ENCODE measurements at regions not wholly inside any gene's neighbourhood (a gene's known extent, or its start where the extent isn't known, plus 50 kb on each side); places are given as distances from the start of the nearest gene placed in this dataset.
"Not testable (repeated sequence)": the region's sequence is repeated elsewhere in the genome, so short reads cannot be mapped to it uniquely, and the experiment has no call there.

- CTCF ChIA-PET, result interaction anchor here (1.0 kb wide), 1 partner anchor 10 kb away, joined by 3 read pairs; no protein-coding TSS in a partner anchor
- DNase-seq (ENCODE audit: low read depth, low spot score), result peak; percentile 29
Observed at GRCh38 chr3:175940243-175940642, 1081.1 kb downstream of the NAALADL2 start.

GRCh38 chr3:175937367-175937766, 1078.2 kb downstream of the NAALADL2 start:
- CTCF ChIA-PET; H3K4me3 ChIP-seq (ENCODE audit: low read depth, low read length); POLR2A ChIA-PET; DNase-seq (ENCODE audit: low read depth, low spot score): not testable (repeated sequence)

More at GRCh38 chr3:175940243-175940642, 1081.1 kb downstream of the NAALADL2 start:
- no peak overlapping the region for H3K4me3 ChIP-seq (ENCODE audit: low read depth, low read length)
- TF ChIP-seq CTCF (IDR thresholded peaks at IDR 0.05; ENCODE audit: insufficient read depth, low read length, missing control alignments), result no peak
- POLR2A ChIA-PET, result no interaction called here

- H3K4me3 ChIP-seq (ENCODE audit: low read depth, low read length), result no peak overlapping the region
- DNase-seq (ENCODE audit: low read depth, low spot score), result no peak
- ChIA-PET CTCF (interaction anchor here (0.7 kb wide), 1 partner anchor 498 kb away, joined by 3 read pairs; no protein-coding TSS in a partner anchor), POLR2A (no interaction called here)
- TF ChIP-seq CTCF (IDR thresholded peaks at IDR 0.05; ENCODE audit: insufficient read depth, low read length, missing control alignments), result no peak
Observed at GRCh38 chr3:175932586-175932985, 1073.5 kb downstream of the NAALADL2 start.

- TF ChIP-seq CTCF (IDR thresholded peaks at IDR 0.05; ENCODE audit: insufficient read depth, low read length, missing control alignments), result no peak
- no peak for DNase-seq (ENCODE audit: low read depth, low spot score)
- no peak overlapping the region for H3K4me3 ChIP-seq (ENCODE audit: low read depth, low read length)
- ChIA-PET POLR2A (no interaction called here), CTCF (no interaction called here)
Observed at GRCh38 chr3:175919133-175919532, 1060.0 kb downstream of the NAALADL2 start.

- ChIA-PET CTCF (no interaction called here), POLR2A (no interaction called here)
- no peak for DNase-seq (ENCODE audit: low read depth, low spot score)
- no peak overlapping the region for H3K4me3 ChIP-seq (ENCODE audit: low read depth, low read length)
- TF ChIP-seq CTCF (IDR thresholded peaks at IDR 0.05; ENCODE audit: insufficient read depth, low read length, missing control alignments), result no peak
Observed at GRCh38 chr3:175916191-175916934, 1057.2 kb downstream of the NAALADL2 start.

GRCh38 chr3:175914785-175915184, 1055.7 kb downstream of the NAALADL2 start:
- H3K4me3 ChIP-seq (ENCODE audit: low read depth, low read length), result no peak overlapping the region
- CTCF ChIA-PET, result no interaction called here
- no peak for TF ChIP-seq CTCF (IDR thresholded peaks at IDR 0.05; ENCODE audit: insufficient read depth, low read length, missing control alignments)
- DNase-seq (ENCODE audit: low read depth, low spot score), result no peak
- POLR2A ChIA-PET, result no interaction called here

- no peak for TF ChIP-seq CTCF (IDR thresholded peaks at IDR 0.05; ENCODE audit: insufficient read depth, low read length, missing control alignments)
- no peak for DNase-seq (ENCODE audit: low read depth, low spot score)
- POLR2A ChIA-PET, result interaction anchor here (0.5 kb wide), 1 partner anchor 1323 kb away, joined by 3 read pairs; no protein-coding TSS in a partner anchor
- CTCF ChIA-PET, result interaction anchor here (0.7 kb wide), 1 partner anchor 519 kb away, joined by 3 read pairs; no protein-coding TSS in a partner anchor
- H3K4me3 ChIP-seq (ENCODE audit: low read depth, low read length), result no peak overlapping the region
Observed at GRCh38 chr3:175913286-175913685, 1054.2 kb downstream of the NAALADL2 start.

All from AG04449 (cell line).